ENCODE measurements at regions not wholly inside any gene's neighbourhood (a gene's known extent, or its start where the extent isn't known, plus 50 kb on each side); places are given as distances from the start of the nearest gene placed in this dataset.

GRCh38 chr2:8024506-8024905 is 657.4 kb upstream of the ID2 start:
- H3K4me3 ChIP-seq (ENCODE audit: low read depth, low read length): no peak overlapping the region
- TF ChIP-seq CTCF (IDR thresholded peaks at IDR 0.05; ENCODE audit: low read depth, low read length): no peak

GRCh38 chr2:8026381-8026780 is 655.5 kb upstream of the ID2 start:
- no peak for TF ChIP-seq CTCF (IDR thresholded peaks at IDR 0.05; ENCODE audit: low read depth, low read length)
- no peak overlapping the region for H3K4me3 ChIP-seq (ENCODE audit: low read depth, low read length)

DNA sequence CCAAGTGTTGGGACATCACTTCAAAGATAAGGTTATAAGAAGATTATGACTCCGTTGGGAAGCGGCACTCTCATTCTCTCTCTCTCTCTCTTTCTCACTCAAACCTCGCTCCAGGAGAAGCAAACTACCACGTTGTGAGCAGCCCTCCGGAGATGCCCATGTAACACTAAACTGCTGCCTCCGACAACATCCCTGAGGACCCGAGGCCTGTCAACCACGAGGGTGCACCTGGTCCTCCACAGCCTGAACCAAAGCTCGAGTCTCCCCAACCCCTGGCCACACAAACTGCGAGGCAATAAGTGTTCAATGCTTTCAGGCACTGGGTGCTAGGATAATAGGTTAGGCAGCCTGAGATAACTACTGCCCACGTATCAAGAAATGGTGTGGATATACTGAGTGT is 654.5 kb upstream of the ID2 start:
- no peak overlapping the region for H3K4me3 ChIP-seq (ENCODE audit: low read depth, low read length)
- no peak for TF ChIP-seq CTCF (IDR thresholded peaks at IDR 0.05; ENCODE audit: low read depth, low read length)

- no peak for TF ChIP-seq CTCF (IDR thresholded peaks at IDR 0.05; ENCODE audit: low read depth, low read length)
- no peak overlapping the region for H3K4me3 ChIP-seq (ENCODE audit: low read depth, low read length)
These were observed 653.8 kb upstream of the ID2 start for GRCh38 chr2:8028036-8028435.

- TF ChIP-seq CTCF (IDR thresholded peaks at IDR 0.05; ENCODE audit: low read depth, low read length): no peak
- H3K4me3 ChIP-seq (ENCODE audit: low read depth, low read length): no peak overlapping the region
These were observed 653.4 kb upstream of the ID2 start for GRCh38 chr2:8028436-8028835.

DNA sequence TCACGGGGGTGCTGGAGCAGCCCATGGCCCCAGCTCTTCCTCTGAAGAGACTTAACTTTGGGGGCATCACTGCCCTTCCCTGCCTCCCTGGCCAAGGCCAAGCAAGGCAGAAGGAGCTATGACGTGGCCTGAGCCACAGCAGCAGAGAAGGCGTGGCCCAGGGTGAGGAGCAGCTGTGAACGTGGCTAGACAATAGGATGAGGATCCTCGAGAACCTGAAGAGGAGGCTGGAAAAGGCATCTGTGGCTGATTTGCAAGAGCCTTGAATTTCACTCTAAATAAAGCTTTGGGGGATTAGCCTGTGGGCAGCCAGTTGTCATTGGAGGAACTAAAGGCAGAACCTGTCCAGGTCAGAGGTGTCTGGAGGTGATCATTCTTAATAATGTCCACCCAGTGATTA is 652.9 kb upstream of the ID2 start:
- TF ChIP-seq CTCF (IDR thresholded peaks at IDR 0.05; ENCODE audit: low read depth, low read length): no peak
- H3K4me3 ChIP-seq (ENCODE audit: low read depth, low read length): no peak overlapping the region

GRCh38 chr2:8030573-8031303 is 651.1 kb upstream of the ID2 start:
- no peak for TF ChIP-seq CTCF (IDR thresholded peaks at IDR 0.05; ENCODE audit: low read depth, low read length)
- H3K4me3 ChIP-seq (ENCODE audit: low read depth, low read length): no peak overlapping the region
